ENCODE measurements at regions not wholly inside any gene's neighbourhood (a gene's known extent, or its start where the extent isn't known, plus 50 kb on each side); places are given as distances from the start of the nearest gene placed in this dataset.

DNA sequence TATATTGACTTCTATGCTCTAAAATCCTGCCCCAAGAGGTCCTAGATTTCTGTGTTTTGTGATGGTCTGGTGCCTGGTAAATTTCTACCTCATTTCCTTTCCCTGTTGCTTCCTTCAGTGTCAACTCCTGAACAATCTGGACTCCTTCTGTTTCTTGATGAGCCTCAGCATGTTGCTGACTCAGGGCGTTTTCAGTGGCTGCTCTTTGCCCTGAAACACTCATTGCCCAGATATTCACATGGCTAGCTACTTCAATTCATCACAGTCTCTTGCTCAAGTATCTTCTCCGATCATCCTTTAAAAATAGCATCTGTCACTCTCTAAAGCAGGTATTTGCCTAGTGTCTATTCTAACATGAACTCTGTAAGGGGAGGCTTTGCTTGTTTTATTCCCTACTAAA, 526.3 kb upstream of the RAG2 start:
- intact Hi-C loops (cut with micrococcal nuclease) = no loop called here
- H3K4me1 Mint-ChIP-seq = no peaks in the 10 kb centered on the region
- no peak overlapping the region for H3K4me3 Mint-ChIP-seq
- Histone ChIP-seq H3K4me3 (ENCODE audit: low read length in 2 of 2) (no peak overlapping the region), H3K27me3 (ENCODE audit: insufficient read depth, low read length) (no peaks in the 10 kb centered on the region), H3K4me1 (ENCODE audit: insufficient read depth, low read length) (no peaks in the 10 kb centered on the region), H3K36me3 (ENCODE audit: insufficient read depth, low read length) (no peaks in the 10 kb centered on the region), H3K9me3 (ENCODE audit: control insufficient read depth in 1 of 2, low read length in 2 of 2) (no peaks in the 10 kb centered on the region), H3K27ac (ENCODE audit: low read depth, low read length) (no peak overlapping the region)
- ChIA-PET POLR2A (ENCODE audit: partially characterized antibody) (no interaction called here), CTCF (ENCODE audit: partially characterized antibody) (no interaction called here)
- DNase-seq = no peak
- peaks cover 4 to 14% (median 7%) of the 10 kb centered on the region in 8 donors for H3K9me3 Mint-ChIP-seq
- no peaks in the 10 kb centered on the region for H3K36me3 Mint-ChIP-seq
- H3K27me3 Mint-ChIP-seq = no peaks in the 10 kb centered on the region
- H3K27ac Mint-ChIP-seq = no peak overlapping the region

- no peaks in the 10 kb centered on the region for H3K9me3 ChIP-seq (ENCODE audit: control insufficient read depth in 1 of 2, low read length in 2 of 2)
- no peaks in the 10 kb centered on the region for H3K36me3 Mint-ChIP-seq
- no peak overlapping the region for H3K27ac Mint-ChIP-seq
- no peak overlapping the region for H3K4me3 ChIP-seq (ENCODE audit: low read length in 2 of 2)
- peaks cover 0 to 16% (median 7%) of the 10 kb centered on the region in 8 donors for H3K9me3 Mint-ChIP-seq
- no peaks in the 10 kb centered on the region for H3K27me3 Mint-ChIP-seq
- POLR2A ChIA-PET (ENCODE audit: partially characterized antibody) = no interaction called here
- H3K4me3 Mint-ChIP-seq = no peak overlapping the region
- no peak overlapping the region for H3K27ac ChIP-seq (ENCODE audit: low read depth, low read length)
- no peak for DNase-seq
- CTCF ChIA-PET (ENCODE audit: partially characterized antibody) = no interaction called here
- intact Hi-C loops (cut with micrococcal nuclease) = no loop called here
- H3K36me3 ChIP-seq (ENCODE audit: insufficient read depth, low read length) = no peaks in the 10 kb centered on the region
- no peaks in the 10 kb centered on the region for H3K4me1 Mint-ChIP-seq
- H3K27me3 ChIP-seq (ENCODE audit: insufficient read depth, low read length) = no peaks in the 10 kb centered on the region
- H3K4me1 ChIP-seq (ENCODE audit: insufficient read depth, low read length) = no peaks in the 10 kb centered on the region
Measured at GRCh38 chr11:37115963-37116362, 517.9 kb upstream of the RAG2 start.

GRCh38 chr11:37110385-37110784, 512.3 kb upstream of the RAG2 start:
- no peaks in the 10 kb centered on the region for H3K27me3 Mint-ChIP-seq
- no peaks in the 10 kb centered on the region for H3K27me3 ChIP-seq (ENCODE audit: insufficient read depth, low read length)
- no peak overlapping the region for H3K4me3 ChIP-seq (ENCODE audit: low read length in 2 of 2)
- no peaks in the 10 kb centered on the region for H3K36me3 ChIP-seq (ENCODE audit: insufficient read depth, low read length)
- no peaks in the 10 kb centered on the region for H3K4me1 Mint-ChIP-seq
- CTCF ChIA-PET (ENCODE audit: partially characterized antibody) = no interaction called here
- peaks cover 0 to 10% (median 4%) of the 10 kb centered on the region in 8 donors for H3K9me3 Mint-ChIP-seq
- intact Hi-C loops (cut with micrococcal nuclease) = no loop called here
- H3K27ac ChIP-seq (ENCODE audit: low read depth, low read length) = no peak overlapping the region
- no peaks in the 10 kb centered on the region for H3K4me1 ChIP-seq (ENCODE audit: insufficient read depth, low read length)
- POLR2A ChIA-PET (ENCODE audit: partially characterized antibody) = no interaction called here
- no peak for DNase-seq
- H3K27ac Mint-ChIP-seq = no peak overlapping the region
- no peak overlapping the region for H3K4me3 Mint-ChIP-seq
- no peaks in the 10 kb centered on the region for H3K9me3 ChIP-seq (ENCODE audit: control insufficient read depth in 1 of 2, low read length in 2 of 2)
- H3K36me3 Mint-ChIP-seq = no peaks in the 10 kb centered on the region

DNA sequence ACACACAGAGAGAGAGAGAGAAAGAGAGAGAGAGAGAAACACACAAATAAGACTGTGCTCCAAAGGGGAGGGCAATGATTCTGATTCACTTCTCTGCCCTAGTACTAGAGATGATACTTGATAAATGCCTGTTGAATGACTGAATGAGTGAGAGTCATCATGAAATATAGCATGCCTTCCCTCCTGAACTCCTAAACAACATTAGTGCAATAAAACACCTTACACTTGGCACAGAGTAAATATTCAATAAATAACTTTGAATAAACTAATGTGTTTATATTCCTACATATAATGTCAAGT, 511.2 kb upstream of the RAG2 start:
- Mint-ChIP-seq H3K4me1 (no peaks in the 10 kb centered on the region), H3K27ac (no peak overlapping the region), H3K9me3 (peaks cover 0 to 6% (median 3%) of the 10 kb centered on the region in 8 donors), H3K4me3 (no peak overlapping the region), H3K27me3 (no peaks in the 10 kb centered on the region), H3K36me3 (no peaks in the 10 kb centered on the region)
- intact Hi-C loops (cut with micrococcal nuclease) = no loop called here
- H3K27ac ChIP-seq (ENCODE audit: low read depth, low read length) = no peak overlapping the region
- no peak for DNase-seq
- no peaks in the 10 kb centered on the region for H3K36me3 ChIP-seq (ENCODE audit: insufficient read depth, low read length)
- H3K9me3 ChIP-seq (ENCODE audit: control insufficient read depth in 1 of 2, low read length in 2 of 2) = no peaks in the 10 kb centered on the region
- no peaks in the 10 kb centered on the region for H3K27me3 ChIP-seq (ENCODE audit: insufficient read depth, low read length)
- ChIA-PET CTCF (ENCODE audit: partially characterized antibody) (no interaction called here), POLR2A (ENCODE audit: partially characterized antibody) (no interaction called here)
- no peak overlapping the region for H3K4me3 ChIP-seq (ENCODE audit: low read length in 2 of 2)
- no peaks in the 10 kb centered on the region for H3K4me1 ChIP-seq (ENCODE audit: insufficient read depth, low read length)

- no peak for DNase-seq
- ChIA-PET CTCF (ENCODE audit: partially characterized antibody) (no interaction called here), POLR2A (ENCODE audit: partially characterized antibody) (no interaction called here)
- peaks cover 0 to 8% (median 2%) of the 10 kb centered on the region in 8 donors for H3K9me3 Mint-ChIP-seq
- no peaks in the 10 kb centered on the region for H3K36me3 Mint-ChIP-seq
- Histone ChIP-seq H3K4me3 (ENCODE audit: low read length in 2 of 2) (no peak overlapping the region), H3K27ac (ENCODE audit: low read depth, low read length) (no peak overlapping the region), H3K27me3 (ENCODE audit: insufficient read depth, low read length) (no peaks in the 10 kb centered on the region), H3K4me1 (ENCODE audit: insufficient read depth, low read length) (no peaks in the 10 kb centered on the region), H3K36me3 (ENCODE audit: insufficient read depth, low read length) (no peaks in the 10 kb centered on the region), H3K9me3 (ENCODE audit: control insufficient read depth in 1 of 2, low read length in 2 of 2) (no peaks in the 10 kb centered on the region)
- intact Hi-C loops (cut with micrococcal nuclease) = no loop called here
- H3K27ac Mint-ChIP-seq = no peak overlapping the region
- H3K27me3 Mint-ChIP-seq = no peaks in the 10 kb centered on the region
- H3K4me1 Mint-ChIP-seq = no peaks in the 10 kb centered on the region
- H3K4me3 Mint-ChIP-seq = no peak overlapping the region
Measured at GRCh38 chr11:37108436-37109285, 510.6 kb upstream of the RAG2 start.

DNA sequence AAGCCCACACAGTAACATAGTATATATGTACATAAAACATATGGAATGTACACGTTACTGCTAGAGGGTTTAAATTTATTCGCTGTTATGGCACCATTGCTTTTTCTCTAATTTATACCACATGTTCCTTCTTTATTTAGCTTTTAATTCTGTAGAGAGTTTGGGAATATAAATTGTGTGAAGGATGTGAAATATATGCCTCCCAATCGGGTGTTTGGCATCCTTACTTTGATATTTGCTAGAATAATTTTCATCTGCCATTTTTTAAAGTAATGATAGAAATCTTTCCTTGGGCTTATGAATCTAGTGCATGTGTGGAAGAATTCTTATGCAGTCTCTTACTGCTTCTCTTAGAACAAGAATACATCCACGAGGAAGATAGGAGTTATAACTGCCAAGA, 509.8 kb upstream of the RAG2 start:
- CTCF ChIA-PET (ENCODE audit: partially characterized antibody) = no interaction called here

GRCh38 chr11:37107415-37107814, 509.4 kb upstream of the RAG2 start:
- Mint-ChIP-seq H3K27me3 (no peaks in the 10 kb centered on the region), H3K27ac (no peak overlapping the region), H3K4me1 (no peaks in the 10 kb centered on the region), H3K9me3 (peaks cover 0 to 10% (median 4%) of the 10 kb centered on the region in 8 donors), H3K4me3 (no peak overlapping the region), H3K36me3 (no peaks in the 10 kb centered on the region)
- CTCF ChIA-PET (ENCODE audit: partially characterized antibody) = no interaction called here
- H3K36me3 ChIP-seq (ENCODE audit: insufficient read depth, low read length) = no peaks in the 10 kb centered on the region
- no peaks in the 10 kb centered on the region for H3K4me1 ChIP-seq (ENCODE audit: insufficient read depth, low read length)
- H3K27me3 ChIP-seq (ENCODE audit: insufficient read depth, low read length) = no peaks in the 10 kb centered on the region
- no peak overlapping the region for H3K4me3 ChIP-seq (ENCODE audit: low read length in 2 of 2)
- no peak overlapping the region for H3K27ac ChIP-seq (ENCODE audit: low read depth, low read length)
- DNase-seq = no peak
- intact Hi-C loops (cut with micrococcal nuclease) = no loop called here
- POLR2A ChIA-PET (ENCODE audit: partially characterized antibody) = no interaction called here
- H3K9me3 ChIP-seq (ENCODE audit: control insufficient read depth in 1 of 2, low read length in 2 of 2) = no peaks in the 10 kb centered on the region

More for the DNA sequence above, 509.8 kb upstream of the RAG2 start:
- intact Hi-C loops (cut with micrococcal nuclease) = no loop called here
- Mint-ChIP-seq H3K4me1 (no peaks in the 10 kb centered on the region), H3K4me3 (no peak overlapping the region), H3K27me3 (no peaks in the 10 kb centered on the region), H3K36me3 (no peaks in the 10 kb centered on the region), H3K9me3 (peaks cover 0 to 10% (median 4%) of the 10 kb centered on the region in 8 donors), H3K27ac (no peak overlapping the region)
- POLR2A ChIA-PET (ENCODE audit: partially characterized antibody) = no interaction called here
- Histone ChIP-seq H3K4me1 (ENCODE audit: insufficient read depth, low read length) (no peaks in the 10 kb centered on the region), H3K4me3 (ENCODE audit: low read length in 2 of 2) (no peak overlapping the region), H3K36me3 (ENCODE audit: insufficient read depth, low read length) (no peaks in the 10 kb centered on the region), H3K9me3 (ENCODE audit: control insufficient read depth in 1 of 2, low read length in 2 of 2) (no peaks in the 10 kb centered on the region), H3K27me3 (ENCODE audit: insufficient read depth, low read length) (no peaks in the 10 kb centered on the region), H3K27ac (ENCODE audit: low read depth, low read length) (no peak overlapping the region)
- no peak for DNase-seq

DNA sequence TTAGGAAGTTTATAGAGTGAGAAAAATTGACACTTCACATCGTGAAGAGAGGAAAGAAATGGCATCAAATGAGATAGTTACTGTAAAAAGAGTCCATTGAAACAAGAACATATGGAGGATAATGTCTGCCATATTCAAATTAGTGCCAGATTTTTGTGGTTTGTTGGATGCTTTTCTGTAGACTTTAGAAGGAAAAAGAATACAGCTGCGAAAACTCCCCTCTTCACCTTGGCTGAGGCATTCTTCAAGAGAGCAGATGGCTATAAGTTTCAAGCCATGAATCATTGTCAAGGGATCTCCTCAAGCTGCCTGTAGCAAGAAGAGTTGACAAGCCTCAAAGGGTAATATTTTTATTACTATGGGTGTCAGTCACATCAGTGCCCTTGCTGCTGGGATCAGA, 507.4 kb upstream of the RAG2 start:
- H3K27me3 ChIP-seq (ENCODE audit: insufficient read depth, low read length) = no peaks in the 10 kb centered on the region
- intact Hi-C loops (cut with micrococcal nuclease) = no loop called here
- H3K27ac ChIP-seq (ENCODE audit: low read depth, low read length) = no peak overlapping the region
- H3K4me1 Mint-ChIP-seq = no peaks in the 10 kb centered on the region
- no peak overlapping the region for H3K4me3 Mint-ChIP-seq
- no peak overlapping the region for H3K4me3 ChIP-seq (ENCODE audit: low read length in 2 of 2)
- no peaks in the 10 kb centered on the region for H3K9me3 ChIP-seq (ENCODE audit: control insufficient read depth in 1 of 2, low read length in 2 of 2)
- POLR2A ChIA-PET (ENCODE audit: partially characterized antibody) = no interaction called here
- no peaks in the 10 kb centered on the region for H3K4me1 ChIP-seq (ENCODE audit: insufficient read depth, low read length)
- no peak overlapping the region for H3K27ac Mint-ChIP-seq
- no peaks in the 10 kb centered on the region for H3K36me3 ChIP-seq (ENCODE audit: insufficient read depth, low read length)
- CTCF ChIA-PET (ENCODE audit: partially characterized antibody) = no interaction called here
- no peak for DNase-seq
- peaks cover 0 to 11% (median 7%) of the 10 kb centered on the region in 8 donors for H3K9me3 Mint-ChIP-seq
- no peaks in the 10 kb centered on the region for H3K27me3 Mint-ChIP-seq
- no peaks in the 10 kb centered on the region for H3K36me3 Mint-ChIP-seq

All from CD4-positive, alpha-beta memory T cell (primary cell).